Tibial nerve (tissue), 4 donors: ENCODE measurements at regions not wholly inside any gene's neighbourhood (a gene's known extent, or its start where the extent isn't known, plus 50 kb on each side); places are given as distances from the start of the nearest gene placed in this dataset.

ENCODE experiments used
- DNase-seq, 2 donors: peaks; one replicate each; pipeline ENCODE4 v3.0.0-alpha.2; 2019; ENCODE audit warnings: low spot score in 2 of 2
- H3K27ac ChIP-seq, 4 donors: fragments of 200-600 bp; sonication (generic) in 3 of 4; one replicate each; pipeline ENCODE4 v1.5.1; 2017 to 2019; ENCODE audit warnings: mild to moderate bottlenecking in 1 of 4
- H3K27me3 ChIP-seq, 2 donors: fragments of 200-600 bp; sonication (generic) in 1 of 2; one replicate each; pipeline versions ENCODE4 v1.5.1 to v1.6.0; 2017 to 2019
- H3K36me3 ChIP-seq, 3 donors: fragments of 200-600 bp; sonication (generic); one replicate each; pipeline ENCODE4 v1.5.1; 2018 to 2019
- H3K4me1 ChIP-seq, 4 donors: fragments of 200-600 bp; sonication (generic) in 3 of 4; one replicate each; pipeline ENCODE4 v1.5.1; 2017 to 2019
- H3K4me3 ChIP-seq, 4 donors: fragments of 200-600 bp; sonication (generic) in 3 of 4; one replicate each; pipeline ENCODE4 v1.5.1; 2017 to 2019; ENCODE audit warnings: mild to moderate bottlenecking in 1 of 4, moderate library complexity in 1 of 4
- H3K9me3 ChIP-seq, 4 donors: fragments of 200-600 bp; sonication (generic) in 3 of 4; one replicate each; pipeline ENCODE4 v1.5.1; 2017 to 2019
- CTCF ChIP-seq, 5 experiments: fragments of 200-600 bp in 3 of 5; fragments of 450-650 bp in 2 of 5; sonication (generic) in 3 of 5; IDR thresholded peaks; one replicate each; pipeline ENCODE4 v1.5.1; 2016 to 2019; ENCODE audit warnings: antibody characterized with exemption in 5 of 5, mild to moderate bottlenecking in 3 of 5, moderate library complexity in 2 of 5
- EP300 ChIP-seq, 2 donors: sonication (generic); formaldehyde crosslinking; IDR thresholded peaks; one replicate each; pipeline ENCODE4 v1.6.1; 2017; ENCODE audit warnings: antibody characterized with exemption in 2 of 2, mild to moderate bottlenecking in 1 of 2
- POLR2A ChIP-seq, 2 donors: fragments of 450-650 bp; IDR thresholded peaks; one replicate each; pipeline ENCODE4 v1.6.1; 2017; ENCODE audit warnings: antibody characterized with exemption in 2 of 2, mild to moderate bottlenecking in 2 of 2, moderate library complexity in 2 of 2
- WGBS, 2 donors: methylation state at CpG; one replicate each; pipeline ENCODE4 v1.1.5; 2018; 5-methylcytosine and 5-hydroxymethylcytosine counted together

DNA sequence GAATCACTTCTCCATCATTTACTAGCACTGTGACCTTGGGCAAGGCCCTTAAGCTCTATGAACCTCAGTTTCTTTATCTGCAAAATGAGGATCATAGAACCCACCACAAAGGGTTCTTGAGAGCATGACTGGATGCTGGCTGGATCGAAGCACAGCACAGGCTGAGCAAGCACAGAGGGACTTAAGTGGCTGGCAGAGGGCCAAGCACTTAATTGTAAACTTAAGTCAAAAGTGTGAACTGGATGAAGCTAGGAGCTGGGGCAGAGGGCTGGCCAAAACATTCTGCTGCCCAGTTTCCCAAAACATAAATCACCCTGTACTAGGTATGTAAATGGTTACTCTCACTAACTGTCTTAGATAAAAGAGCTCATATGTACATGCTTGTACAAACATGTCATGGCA, 112.3 kb upstream of the WWC1 start:
- H3K4me3 ChIP-seq, result no peak overlapping the region
- no peaks in the 10 kb centered on the region for H3K27me3 ChIP-seq
- H3K27ac ChIP-seq, result no peak overlapping the region
- WGBS, 2 donors, result 27 to 31% methylated on average over 1 of the region's 1 CpG
- no peaks in the 10 kb centered on the region for H3K36me3 ChIP-seq
- no peaks in the 10 kb centered on the region for H3K9me3 ChIP-seq
- peaks cover 0 to 13% (median 0%) of the 10 kb centered on the region in 4 donors for H3K4me1 ChIP-seq
- no peak for TF ChIP-seq EP300 (IDR thresholded peaks at IDR 0.05)
- no peak for TF ChIP-seq CTCF (IDR thresholded peaks at IDR 0.05)
- no peak for TF ChIP-seq POLR2A (IDR thresholded peaks at IDR 0.05)
- no peak for DNase-seq

DNA sequence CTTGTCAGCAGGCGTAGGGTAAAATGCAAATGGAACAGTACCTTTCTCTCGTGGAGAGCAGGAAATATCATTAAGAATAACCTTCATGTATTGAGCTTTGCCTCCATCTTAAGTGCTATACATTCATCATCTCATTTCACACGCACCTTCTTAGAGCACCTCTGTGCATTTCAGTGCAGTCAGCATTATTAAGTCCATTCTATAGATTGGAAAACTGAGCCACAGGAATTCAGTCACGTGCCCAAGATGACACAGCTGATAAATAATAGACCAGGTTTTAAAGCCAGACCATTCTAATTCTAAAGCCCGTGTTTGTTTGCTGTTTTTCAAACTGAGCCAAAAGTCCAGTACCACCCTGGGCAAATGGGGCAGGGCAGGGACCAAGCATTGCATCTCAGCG, 109.2 kb upstream of the WWC1 start:
- no peak for TF ChIP-seq EP300 (IDR thresholded peaks at IDR 0.05)
- no peak for TF ChIP-seq POLR2A (IDR thresholded peaks at IDR 0.05)
- no peak for TF ChIP-seq CTCF (IDR thresholded peaks at IDR 0.05)
- WGBS, 2 donors, result 88 to 89% methylated on average over 6 of the region's 6 CpGs
- no peaks in the 10 kb centered on the region for H3K36me3 ChIP-seq
- no peak for DNase-seq
- no peaks in the 10 kb centered on the region for H3K9me3 ChIP-seq
- H3K4me1 ChIP-seq, result peaks cover 0 to 13% (median 0%) of the 10 kb centered on the region in 4 donors
- H3K4me3 ChIP-seq, result no peak overlapping the region
- no peak overlapping the region for H3K27ac ChIP-seq
- no peaks in the 10 kb centered on the region for H3K27me3 ChIP-seq

- H3K36me3 ChIP-seq, result no peaks in the 10 kb centered on the region
- H3K27me3 ChIP-seq, result no peaks in the 10 kb centered on the region
- WGBS, 2 donors, result 91 to 92% methylated on average over 2 of the region's 2 CpGs
- H3K9me3 ChIP-seq, result no peaks in the 10 kb centered on the region
- TF ChIP-seq POLR2A (IDR thresholded peaks at IDR 0.05) (no peak), EP300 (IDR thresholded peaks at IDR 0.05) (no peak), CTCF (IDR thresholded peaks at IDR 0.05) (no peak)
- H3K4me3 ChIP-seq, result no peak overlapping the region
- H3K4me1 ChIP-seq, result no peaks in the 10 kb centered on the region
- no peak overlapping the region for H3K27ac ChIP-seq
- no peak for DNase-seq
Observed at GRCh38 chr5:168184103-168184502, 107.3 kb upstream of the WWC1 start.

DNA sequence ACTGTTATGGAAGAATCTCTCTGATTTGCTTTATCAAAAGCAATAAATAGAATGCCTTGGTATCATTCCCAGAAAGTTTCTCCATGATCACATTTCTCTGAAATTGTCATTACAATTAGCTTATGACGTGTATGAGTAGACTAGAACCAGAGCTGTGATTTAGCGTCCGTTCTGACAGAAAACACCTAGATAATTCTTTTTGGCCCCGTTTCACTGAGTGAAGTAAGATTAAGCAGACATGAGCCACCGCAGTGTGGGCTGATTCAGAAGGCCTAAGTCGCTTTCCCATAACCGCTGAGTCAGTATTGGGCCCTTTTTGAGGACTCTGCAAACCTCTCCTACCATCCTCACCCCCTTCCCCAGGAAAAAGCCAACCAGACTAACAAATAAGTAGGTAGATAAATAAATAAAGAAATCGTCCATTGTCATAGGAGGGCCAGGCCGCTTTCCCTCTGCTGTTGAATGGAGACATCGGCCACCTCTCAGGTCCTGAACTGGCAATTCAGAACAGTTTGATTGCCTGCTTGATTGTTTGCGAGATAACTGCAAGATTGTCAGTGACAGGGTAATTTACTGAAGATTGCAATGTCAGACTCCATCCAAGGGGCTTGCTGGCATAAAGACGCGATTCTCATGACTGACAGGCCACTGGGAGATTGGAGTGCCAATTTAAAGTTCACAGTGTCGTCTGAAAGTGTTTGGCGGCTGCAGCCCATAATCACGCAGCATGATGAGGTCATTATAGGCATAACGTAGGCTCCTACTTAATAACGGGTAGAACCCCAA, 105.0 kb upstream of the WWC1 start:
- Histone ChIP-seq H3K27me3 (no peaks in the 10 kb centered on the region), H3K4me3 (no peak overlapping the region), H3K27ac (no peak overlapping the region), H3K9me3 (no peaks in the 10 kb centered on the region), H3K36me3 (no peaks in the 10 kb centered on the region), H3K4me1 (no peaks in the 10 kb centered on the region)
- no peak for DNase-seq
- 71 to 79% methylated on average over 18 of the region's 18 CpGs for WGBS, 2 donors
- TF ChIP-seq POLR2A (IDR thresholded peaks at IDR 0.05), result no peak
- no peak for TF ChIP-seq CTCF (IDR thresholded peaks at IDR 0.05)
- TF ChIP-seq EP300 (IDR thresholded peaks at IDR 0.05), result no peak

GRCh38 chr5:168187614-168188013, 103.8 kb upstream of the WWC1 start:
- WGBS, 2 donors, result 71 to 76% methylated on average over 6 of the region's 6 CpGs
- H3K27me3 ChIP-seq, result no peaks in the 10 kb centered on the region

More at GRCh38 chr5:168187614-168188013, 103.8 kb upstream of the WWC1 start:
- TF ChIP-seq EP300 (IDR thresholded peaks at IDR 0.05) (no peak), CTCF (IDR thresholded peaks at IDR 0.05) (no peak), POLR2A (IDR thresholded peaks at IDR 0.05) (no peak)
- H3K9me3 ChIP-seq, result no peaks in the 10 kb centered on the region
- H3K27ac ChIP-seq, result no peak overlapping the region
- no peaks in the 10 kb centered on the region for H3K4me1 ChIP-seq
- no peaks in the 10 kb centered on the region for H3K36me3 ChIP-seq
- no peak overlapping the region for H3K4me3 ChIP-seq
- no peak for DNase-seq
